Kidney (tissue), 13 donors: ENCODE measurements at regions not wholly inside any gene's neighbourhood (a gene's known extent, or its start where the extent isn't known, plus 50 kb on each side); places are given as distances from the start of the nearest gene placed in this dataset.

Experiments used
- DNase-seq, 5 donors: peaks; one replicate each; pipeline ENCODE4 v3.0.0-alpha.2; 2013 to 2020
- FAIRE-seq: peaks from 2 replicates; lab custom pipeline; 2012; peaks lifted over from hg19 to GRCh38; lab: Jason Lieb, UNC
- H3K27ac ChIP-seq, 2 donors: one replicate each; pipeline ENCODE4 v1.7.0; 2013; ENCODE audit warnings: low read depth in 2 of 2, low read length in 2 of 2, inconsistent platforms in 1 of 2
- H3K27me3 ChIP-seq: one replicate; pipeline ENCODE4 v1.7.1; 2013; ENCODE audit warnings: low read length, inconsistent platforms; ENCODE audit not compliant: control insufficient read depth, insufficient read depth
- H3K36me3 ChIP-seq, 3 donors: one replicate each; pipeline versions ENCODE4 v1.7.0 to v1.7.1; 2013; ENCODE audit warnings: low read length in 3 of 3, control low read depth in 1 of 3, inconsistent platforms in 1 of 3; ENCODE audit not compliant: insufficient read depth in 3 of 3, control insufficient read depth in 2 of 3
- H3K4me1 ChIP-seq, 3 donors: one replicate each; pipeline versions ENCODE4 v1.7.0 to v1.7.1; 2013; ENCODE audit warnings: low read length in 3 of 3, inconsistent platforms in 1 of 3, low read depth in 1 of 3; ENCODE audit not compliant: control insufficient read depth in 2 of 3, insufficient read depth in 2 of 3
- H3K4me3 ChIP-seq, 3 donors: one replicate each; pipeline versions ENCODE4 v1.7.0 to v1.8.1; 2013; ENCODE audit warnings: low read length in 3 of 3, control low read depth in 1 of 3, inconsistent platforms in 1 of 3
- H3K9ac ChIP-seq, 3 donors: one replicate each; pipeline versions ENCODE4 v1.7.0 to v1.7.1; 2013; ENCODE audit warnings: low read length in 3 of 3, control low read depth in 1 of 3, inconsistent platforms in 1 of 3
- H3K9me3 ChIP-seq, 3 donors: one replicate each; pipeline versions ENCODE4 v1.7.0 to v1.7.1; 2013; ENCODE audit warnings: low read length in 3 of 3, control low read depth in 1 of 3, inconsistent platforms in 1 of 3; ENCODE audit not compliant: control insufficient read depth in 2 of 3, insufficient read depth in 1 of 3
- intact Hi-C: fragments of 100-400 bp; cut with DNase I; formaldehyde crosslinking; loops from one replicate; pipeline ENCODE4 v1.11.1; 2022
- TF ChIP-seq, protein P1 (sequence below): IDR thresholded peaks from 3 replicates; pipeline ENCODE4 v1.5.1; 2012; ENCODE audit warnings: mild to moderate bottlenecking, moderate library complexity, borderline replicate concordance; ENCODE audit not compliant: insufficient read depth; ENCODE audit errors: extremely low read depth
- donor health status: control.
- donor health status: control.
- donor health status: control.
- donor health status: control.
- donor health status: control.
- donor health status: DM: yes; HTN: yes; CAD: no.
- donor health status: Normal renal cell carcinoma (clear cell type).

DNA sequence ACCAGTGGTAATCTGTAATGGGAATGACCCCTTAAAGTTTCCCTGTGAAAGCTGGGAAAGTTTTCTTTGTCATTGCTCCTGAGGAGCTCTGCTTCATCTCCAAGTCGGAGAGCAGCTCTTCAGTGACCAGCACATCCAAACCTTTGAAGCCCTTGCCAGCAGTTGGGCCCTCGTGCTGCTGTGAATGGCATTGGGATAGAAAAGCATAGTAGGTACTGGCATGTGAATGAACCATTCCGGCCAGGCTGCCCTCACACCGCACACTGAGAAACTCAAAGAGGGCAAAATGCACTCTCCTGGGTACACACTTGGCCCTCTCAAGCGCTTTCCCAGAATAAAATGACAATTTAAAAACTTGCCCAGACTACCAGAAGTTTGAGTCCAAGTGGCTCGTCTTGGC lies 1135.0 kb upstream of the WWC1 start:
- intact Hi-C loops = no loop called here

GRCh38 chr5:167158588-167158987 lies 1132.9 kb upstream of the WWC1 start:
- Histone ChIP-seq H3K27ac (no peak overlapping the region), H3K27me3 (no peaks in the 10 kb centered on the region), H3K9ac (no peak overlapping the region), H3K36me3 (no peaks in the 10 kb centered on the region), H3K9me3 (no peaks in the 10 kb centered on the region), H3K4me3 (no peak overlapping the region), H3K4me1 (no peaks in the 10 kb centered on the region)
- intact Hi-C loops = no loop called here
- FAIRE-seq = no peak
- TF ChIP-seq, protein P1, sequence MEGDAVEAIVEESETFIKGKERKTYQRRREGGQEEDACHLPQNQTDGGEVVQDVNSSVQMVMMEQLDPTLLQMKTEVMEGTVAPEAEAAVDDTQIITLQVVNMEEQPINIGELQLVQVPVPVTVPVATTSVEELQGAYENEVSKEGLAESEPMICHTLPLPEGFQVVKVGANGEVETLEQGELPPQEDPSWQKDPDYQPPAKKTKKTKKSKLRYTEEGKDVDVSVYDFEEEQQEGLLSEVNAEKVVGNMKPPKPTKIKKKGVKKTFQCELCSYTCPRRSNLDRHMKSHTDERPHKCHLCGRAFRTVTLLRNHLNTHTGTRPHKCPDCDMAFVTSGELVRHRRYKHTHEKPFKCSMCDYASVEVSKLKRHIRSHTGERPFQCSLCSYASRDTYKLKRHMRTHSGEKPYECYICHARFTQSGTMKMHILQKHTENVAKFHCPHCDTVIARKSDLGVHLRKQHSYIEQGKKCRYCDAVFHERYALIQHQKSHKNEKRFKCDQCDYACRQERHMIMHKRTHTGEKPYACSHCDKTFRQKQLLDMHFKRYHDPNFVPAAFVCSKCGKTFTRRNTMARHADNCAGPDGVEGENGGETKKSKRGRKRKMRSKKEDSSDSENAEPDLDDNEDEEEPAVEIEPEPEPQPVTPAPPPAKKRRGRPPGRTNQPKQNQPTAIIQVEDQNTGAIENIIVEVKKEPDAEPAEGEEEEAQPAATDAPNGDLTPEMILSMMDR = no peak
- DNase-seq = no peak

More for the DNA sequence above, 1135.0 kb upstream of the WWC1 start:
- Histone ChIP-seq H3K9ac (no peak overlapping the region), H3K4me3 (no peak overlapping the region), H3K27me3 (no peaks in the 10 kb centered on the region), H3K9me3 (no peaks in the 10 kb centered on the region), H3K27ac (no peak overlapping the region), H3K36me3 (no peaks in the 10 kb centered on the region), H3K4me1 (no peaks in the 10 kb centered on the region)
- DNase-seq (no peak), FAIRE-seq (no peak)
- TF ChIP-seq, protein P1 = no peak

GRCh38 chr5:167160388-167160787 lies 1131.1 kb upstream of the WWC1 start:
- Histone ChIP-seq H3K27me3 (no peaks in the 10 kb centered on the region), H3K9ac (no peak overlapping the region), H3K4me1 (no peaks in the 10 kb centered on the region), H3K27ac (no peak overlapping the region), H3K4me3 (no peak overlapping the region), H3K36me3 (no peaks in the 10 kb centered on the region), H3K9me3 (no peaks in the 10 kb centered on the region)
- TF ChIP-seq, protein P1 = no peak
- intact Hi-C loops = no loop called here
- DNase-seq (no peak), FAIRE-seq (no peak)

GRCh38 chr5:167166696-167167095 lies 1124.7 kb upstream of the WWC1 start:
- no peaks in the 10 kb centered on the region for H3K36me3 ChIP-seq
- DNase-seq = no peak
- H3K9ac ChIP-seq = no peak overlapping the region
- intact Hi-C loops = no loop called here
- H3K27me3 ChIP-seq = no peaks in the 10 kb centered on the region
- no peak for FAIRE-seq
- TF ChIP-seq, protein P1 = no peak
- no peak overlapping the region for H3K4me3 ChIP-seq
- H3K27ac ChIP-seq = no peak overlapping the region
- no peaks in the 10 kb centered on the region for H3K4me1 ChIP-seq
- no peaks in the 10 kb centered on the region for H3K9me3 ChIP-seq
